ENCODE measurements at regions not wholly inside any gene's neighbourhood (a gene's known extent, or its start where the extent isn't known, plus 50 kb on each side); places are given as distances from the start of the nearest gene placed in this dataset.

- no peak for TF ChIP-seq CTCF (conservative IDR thresholded peaks at IDR 0.05; ENCODE audit: low read length)
- no peak for TF ChIP-seq EZH2phosphoT487 (IDR thresholded peaks at IDR 0.05; ENCODE audit: borderline replicate concordance, low read depth, low read length)
Observed at GRCh38 chr3:5710718-5711117, 523.2 kb downstream of the EDEM1 start.

All from OCI-LY7 (cell line).